ENCODE measurements at regions not wholly inside any gene's neighbourhood (a gene's known extent, or its start where the extent isn't known, plus 50 kb on each side); places are given as distances from the start of the nearest gene placed in this dataset.

DNA sequence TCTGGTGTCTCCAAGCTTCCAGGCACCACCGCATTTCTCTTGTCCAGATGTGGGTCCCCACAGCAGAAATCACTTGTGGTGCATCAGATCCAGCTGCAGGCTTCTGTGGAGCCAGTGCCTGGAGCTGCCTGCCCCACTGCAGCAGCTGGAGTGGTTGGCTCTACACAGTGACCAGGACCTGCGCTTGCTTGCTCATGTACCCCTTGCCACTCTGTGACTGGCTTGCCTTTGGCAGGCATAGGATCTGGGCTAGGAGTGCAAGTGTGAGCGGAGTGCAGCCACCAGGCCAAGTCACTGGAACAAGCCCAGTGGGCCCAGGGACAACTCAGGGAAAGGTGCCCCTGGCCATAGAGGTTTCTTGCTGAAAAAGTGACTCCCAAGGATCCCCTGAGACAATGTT is 1400.0 kb upstream of the ALCAM start:
- no peaks in the 10 kb centered on the region for H3K9me3 ChIP-seq (ENCODE audit: low read length)
- TF ChIP-seq EP300 (conservative IDR thresholded peaks at IDR 0.05; ENCODE audit: poor library complexity, severe bottlenecking) (no peak), TAF1 (IDR thresholded peaks at IDR 0.05; ENCODE audit: low read depth) (no peak), MXI1 (conservative IDR thresholded peaks at IDR 0.05; ENCODE audit: poor library complexity, severe bottlenecking) (no peak), SMC3 (conservative IDR thresholded peaks at IDR 0.05; ENCODE audit: poor library complexity) (no peak), EZH2 (IDR thresholded peaks at IDR 0.05; ENCODE audit: borderline replicate concordance, insufficient read depth, low read length, poor library complexity, severe bottlenecking) (no peak), RAD21 (conservative IDR thresholded peaks at IDR 0.05) (no peak), REST (IDR thresholded peaks at IDR 0.05; ENCODE audit: borderline replicate concordance) (no peak), POLR2AphosphoS5 (IDR thresholded peaks at IDR 0.05) (no peak), CTCF (IDR thresholded peaks at IDR 0.05; ENCODE audit: poor library complexity, severe bottlenecking) (no peak)

GRCh38 chr3:103968131-103968530 is 1398.6 kb upstream of the ALCAM start:
- H3K79me2 ChIP-seq (replicated peaks; ENCODE audit: insufficient read depth, low read length): no peaks in the 10 kb centered on the region
- H4K20me1 ChIP-seq (ENCODE audit: insufficient read depth): no peaks in the 10 kb centered on the region
- no peaks in the 10 kb centered on the region for H3K9me3 ChIP-seq (ENCODE audit: low read length)
- no peak for TF ChIP-seq CTCF (IDR thresholded peaks at IDR 0.05; ENCODE audit: poor library complexity, severe bottlenecking)
- H3K27ac ChIP-seq (ENCODE audit: low read length): no peak overlapping the region
- no peak overlapping the region for H2AFZ ChIP-seq (ENCODE audit: low read depth, low read length)
- H3K9ac ChIP-seq (ENCODE audit: low read length): no peak overlapping the region
- H3K27me3 ChIP-seq (ENCODE audit: insufficient read depth, low read depth, low read length): no peaks in the 10 kb centered on the region
- no peaks in the 10 kb centered on the region for H3F3A ChIP-seq (ENCODE audit: insufficient read depth, low read length, poor library complexity, severe bottlenecking)
- H3K4me2 ChIP-seq (ENCODE audit: low read length): no peak overlapping the region
- no peak overlapping the region for H3K4me3 ChIP-seq (ENCODE audit: low read length)
- no peaks in the 10 kb centered on the region for H3K9me2 ChIP-seq (ENCODE audit: insufficient read depth, low read length)
- no peaks in the 10 kb centered on the region for H3K36me3 ChIP-seq (ENCODE audit: insufficient read depth, low read length)

More for the DNA sequence above, 1400.0 kb upstream of the ALCAM start:
- H3K4me3 ChIP-seq (ENCODE audit: low read length): no peak overlapping the region
- H3K9ac ChIP-seq (ENCODE audit: low read length): no peak overlapping the region
- no peaks in the 10 kb centered on the region for H3K27me3 ChIP-seq (ENCODE audit: insufficient read depth, low read depth, low read length)
- H3K36me3 ChIP-seq (ENCODE audit: insufficient read depth, low read length): no peaks in the 10 kb centered on the region
- no peak overlapping the region for H2AFZ ChIP-seq (ENCODE audit: low read depth, low read length)
- no peaks in the 10 kb centered on the region for H3K79me2 ChIP-seq (replicated peaks; ENCODE audit: insufficient read depth, low read length)
- no peaks in the 10 kb centered on the region for H3K9me2 ChIP-seq (ENCODE audit: insufficient read depth, low read length)
- no peak overlapping the region for H3K4me2 ChIP-seq (ENCODE audit: low read length)
- no peaks in the 10 kb centered on the region for H3F3A ChIP-seq (ENCODE audit: insufficient read depth, low read length, poor library complexity, severe bottlenecking)
- no peaks in the 10 kb centered on the region for H4K20me1 ChIP-seq (ENCODE audit: insufficient read depth)
- no peak overlapping the region for H3K27ac ChIP-seq (ENCODE audit: low read length)
